ENCODE measurements at regions not wholly inside any gene's neighbourhood (a gene's known extent, or its start where the extent isn't known, plus 50 kb on each side); places are given as distances from the start of the nearest gene placed in this dataset.
"Not testable (repeated sequence)": the region's sequence is repeated elsewhere in the genome, so short reads cannot be mapped to it uniquely, and the experiment has no call there.

DNA sequence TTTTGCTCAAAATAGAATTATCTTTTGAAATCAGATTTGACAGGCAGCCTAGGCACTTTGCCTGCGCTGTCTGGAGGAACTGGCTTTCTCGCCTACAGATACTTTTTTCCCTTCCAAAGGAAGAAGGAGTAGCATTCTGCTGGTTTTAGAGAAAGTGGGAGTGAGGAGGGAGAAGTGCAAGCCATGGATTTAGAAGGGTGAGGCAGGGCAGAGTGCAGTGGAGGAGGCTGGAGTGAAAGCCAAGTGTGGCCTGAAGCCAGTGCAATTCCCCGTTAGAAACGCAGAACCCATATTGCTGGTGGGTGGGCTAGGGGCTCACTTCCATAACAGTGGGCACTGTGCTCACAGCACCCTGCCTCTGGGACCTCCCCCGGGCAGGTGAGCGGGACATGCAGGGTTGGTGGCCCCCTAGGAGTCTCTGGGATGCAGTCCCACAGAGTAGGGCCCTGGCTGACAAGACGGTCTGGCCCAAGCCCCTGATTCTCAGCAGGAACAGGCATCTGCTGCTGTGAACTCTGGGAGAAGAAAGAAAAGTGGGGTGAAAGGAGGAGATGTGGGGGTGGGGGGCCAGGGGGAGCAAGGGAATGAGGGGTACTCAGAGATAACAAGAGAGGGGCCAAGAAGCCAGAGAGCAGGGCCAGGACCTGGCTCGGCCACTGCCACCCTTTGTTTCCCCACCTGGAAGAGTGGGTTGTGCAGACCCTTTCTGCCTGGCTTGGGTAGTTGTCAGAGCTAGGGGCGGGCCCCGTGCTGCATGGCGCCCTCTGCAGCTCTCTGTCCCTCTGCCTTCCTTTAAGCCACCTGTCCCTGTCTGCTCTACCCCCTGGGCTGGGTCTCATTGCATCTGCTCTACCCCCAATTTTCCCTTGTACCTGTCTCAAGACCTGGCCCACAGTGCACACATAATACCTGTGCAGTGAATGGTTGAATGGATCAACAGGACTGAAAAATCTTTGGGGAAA lies 273.5 kb upstream of the HS6ST1 start:
- 83 to 84% methylated on average over 11 of the region's 11 CpGs for WGBS, 2 experiments
- Histone ChIP-seq H3K4me3 (ENCODE audit: insufficient read depth, low read depth, low read length) (no peak overlapping the region), H3K36me3 (ENCODE audit: control insufficient read depth, insufficient read depth, low read length) (no peaks in the 10 kb centered on the region), H3K27ac (ENCODE audit: insufficient read depth, low read depth, low read length, poor library complexity, severe bottlenecking) (no peak overlapping the region), H3K4me1 (ENCODE audit: control insufficient read depth, insufficient read depth, low read length) (peaks cover 14% of the 10 kb centered on the region), H3K27me3 (ENCODE audit: control insufficient read depth, insufficient read depth, low read length, poor library complexity, severe bottlenecking) (no peaks in the 10 kb centered on the region), H3K9me3 (ENCODE audit: control insufficient read depth, low read length) (no peaks in the 10 kb centered on the region)

DNA sequence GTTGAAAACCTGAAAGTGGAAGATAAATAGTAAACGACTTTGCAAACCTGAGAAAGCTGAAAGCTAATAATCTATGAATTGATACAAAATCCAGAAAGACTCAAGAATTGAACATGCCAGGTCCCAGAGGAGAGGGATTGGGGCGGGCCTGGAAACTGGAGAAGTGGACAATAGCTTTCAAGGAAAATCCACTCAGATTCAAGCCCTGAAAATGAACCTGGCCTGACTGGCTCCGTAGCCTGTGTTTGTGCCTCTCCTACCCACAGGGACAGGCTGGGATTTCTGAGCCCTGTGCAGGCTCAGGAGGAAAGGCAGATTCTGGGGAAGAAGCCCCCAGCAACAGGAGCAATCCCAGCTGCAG lies 274.8 kb upstream of the HS6ST1 start:
- 93 to 94% methylated on average over 3 of the region's 3 CpGs for WGBS, 2 experiments
- Histone ChIP-seq H3K27me3 (ENCODE audit: control insufficient read depth, insufficient read depth, low read length, poor library complexity, severe bottlenecking) (no peaks in the 10 kb centered on the region), H3K4me1 (ENCODE audit: control insufficient read depth, insufficient read depth, low read length) (peaks cover 14% of the 10 kb centered on the region), H3K36me3 (ENCODE audit: control insufficient read depth, insufficient read depth, low read length) (no peaks in the 10 kb centered on the region), H3K4me3 (ENCODE audit: insufficient read depth, low read depth, low read length) (no peak overlapping the region), H3K9me3 (ENCODE audit: control insufficient read depth, low read length) (no peaks in the 10 kb centered on the region), H3K27ac (ENCODE audit: insufficient read depth, low read depth, low read length, poor library complexity, severe bottlenecking) (no peak overlapping the region)

DNA sequence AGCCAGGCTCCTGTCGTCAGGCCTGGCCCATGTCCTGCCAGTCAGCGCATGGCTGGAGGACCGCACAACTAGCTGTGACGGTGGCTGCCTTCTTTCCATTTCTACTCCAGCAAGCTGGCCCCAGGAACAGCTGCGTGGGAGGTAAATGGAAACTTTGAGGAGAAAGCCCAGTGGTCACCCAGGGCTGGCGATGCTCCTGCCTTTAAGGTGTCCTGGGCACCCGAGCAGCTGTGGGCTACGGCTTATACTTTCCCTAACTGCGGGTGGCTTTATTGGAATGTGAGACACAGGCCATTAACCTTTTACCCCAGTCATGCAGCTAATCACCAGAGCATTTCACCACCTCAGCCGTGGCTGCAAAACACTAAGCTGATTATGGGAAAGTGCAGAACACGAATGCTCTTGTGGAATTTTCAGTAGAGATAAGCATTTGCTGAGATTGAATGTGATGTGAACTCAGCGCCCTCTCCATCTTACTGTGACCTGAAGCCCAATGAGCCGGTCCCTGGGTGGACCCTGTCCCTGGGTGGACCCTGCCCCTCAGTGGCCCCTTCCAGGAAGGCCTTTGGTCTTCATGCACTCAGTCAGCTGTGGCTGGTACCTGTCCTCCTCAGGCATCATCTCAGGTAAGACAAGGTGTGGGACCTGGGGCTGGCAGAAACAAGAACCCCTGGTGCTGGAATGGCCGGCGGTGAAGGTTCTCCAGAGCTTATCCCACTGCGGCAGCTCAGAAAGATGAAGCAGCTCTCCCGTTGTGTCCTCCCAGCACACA lies 275.4 kb upstream of the HS6ST1 start:
- H3K27me3 ChIP-seq (ENCODE audit: control insufficient read depth, insufficient read depth, low read length, poor library complexity, severe bottlenecking) = no peaks in the 10 kb centered on the region
- 90% methylated on average over 17 of the region's 17 CpGs for WGBS, 2 experiments
- H3K9me3 ChIP-seq (ENCODE audit: control insufficient read depth, low read length) = no peaks in the 10 kb centered on the region
- no peaks in the 10 kb centered on the region for H3K36me3 ChIP-seq (ENCODE audit: control insufficient read depth, insufficient read depth, low read length)
- H3K4me1 ChIP-seq (ENCODE audit: control insufficient read depth, insufficient read depth, low read length) = peaks cover 14% of the 10 kb centered on the region
- H3K4me3 ChIP-seq (ENCODE audit: insufficient read depth, low read depth, low read length) = no peak overlapping the region
- no peak overlapping the region for H3K27ac ChIP-seq (ENCODE audit: insufficient read depth, low read depth, low read length, poor library complexity, severe bottlenecking)

DNA sequence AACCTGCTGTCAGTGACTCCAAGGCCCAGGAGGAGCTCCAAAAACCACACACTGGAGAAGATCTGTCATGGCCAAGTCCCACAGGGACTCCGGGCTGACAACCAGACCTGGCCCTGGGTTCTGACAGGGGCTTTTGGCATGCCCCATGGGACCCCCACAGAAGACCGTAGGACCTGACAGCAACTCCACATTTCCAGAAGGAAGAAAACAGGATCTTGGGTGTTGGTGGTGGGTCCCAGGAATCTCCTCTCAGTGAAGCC lies 275.9 kb upstream of the HS6ST1 start:
- Histone ChIP-seq H3K4me3 (ENCODE audit: insufficient read depth, low read depth, low read length) (no peak overlapping the region), H3K9me3 (ENCODE audit: control insufficient read depth, low read length) (no peaks in the 10 kb centered on the region), H3K4me1 (ENCODE audit: control insufficient read depth, insufficient read depth, low read length) (peaks cover 14% of the 10 kb centered on the region), H3K36me3 (ENCODE audit: control insufficient read depth, insufficient read depth, low read length) (no peaks in the 10 kb centered on the region), H3K27me3 (ENCODE audit: control insufficient read depth, insufficient read depth, low read length, poor library complexity, severe bottlenecking) (no peaks in the 10 kb centered on the region), H3K27ac (ENCODE audit: insufficient read depth, low read depth, low read length, poor library complexity, severe bottlenecking) (no peak overlapping the region)
- 94 to 98% methylated on average over 2 of the region's 2 CpGs for WGBS, 2 experiments

DNA sequence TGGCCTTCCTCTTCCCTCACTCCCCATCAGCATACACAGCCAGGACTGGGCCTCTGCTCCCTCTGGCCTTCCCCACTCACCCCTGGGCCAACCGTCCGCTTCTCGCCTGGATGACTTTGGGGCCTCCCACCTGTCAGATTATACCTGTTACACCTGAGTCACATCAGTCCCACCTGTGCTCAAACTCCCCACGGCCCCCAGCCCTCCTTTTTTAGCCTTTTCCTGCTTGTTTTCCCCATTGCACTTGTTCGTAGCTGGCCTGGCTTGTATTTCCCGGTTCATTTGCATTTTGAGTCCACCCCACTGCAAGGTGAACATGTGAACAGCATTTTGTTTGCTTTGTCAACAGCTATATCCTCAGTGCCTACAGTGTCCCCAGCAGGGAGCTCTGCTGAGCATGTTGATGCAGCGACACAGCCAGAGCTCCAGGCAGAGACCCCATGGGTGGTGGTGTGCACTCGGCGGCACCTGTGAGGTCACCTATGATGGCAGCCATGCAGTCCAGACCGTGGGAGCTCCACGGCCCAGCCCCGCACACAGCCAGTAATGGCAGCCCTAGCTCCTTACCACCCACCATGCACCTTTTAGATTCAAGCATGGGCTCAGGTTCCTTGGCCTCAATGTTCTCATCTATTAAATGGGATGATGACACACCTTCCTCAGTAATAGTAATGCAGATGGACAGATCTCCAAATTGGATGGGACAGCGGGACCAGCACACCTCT lies 276.4 kb upstream of the HS6ST1 start:
- H3K27me3 ChIP-seq (ENCODE audit: control insufficient read depth, insufficient read depth, low read length, poor library complexity, severe bottlenecking) = no peaks in the 10 kb centered on the region
- no peaks in the 10 kb centered on the region for H3K36me3 ChIP-seq (ENCODE audit: control insufficient read depth, insufficient read depth, low read length)
- H3K27ac ChIP-seq (ENCODE audit: insufficient read depth, low read depth, low read length, poor library complexity, severe bottlenecking) = no peak overlapping the region
- H3K4me3 ChIP-seq (ENCODE audit: insufficient read depth, low read depth, low read length) = no peak overlapping the region
- H3K9me3 ChIP-seq (ENCODE audit: control insufficient read depth, low read length) = no peaks in the 10 kb centered on the region
- WGBS, 2 experiments = 91 to 92% methylated on average over 13 of the region's 13 CpGs
- peaks cover 14% of the 10 kb centered on the region for H3K4me1 ChIP-seq (ENCODE audit: control insufficient read depth, insufficient read depth, low read length)

DNA sequence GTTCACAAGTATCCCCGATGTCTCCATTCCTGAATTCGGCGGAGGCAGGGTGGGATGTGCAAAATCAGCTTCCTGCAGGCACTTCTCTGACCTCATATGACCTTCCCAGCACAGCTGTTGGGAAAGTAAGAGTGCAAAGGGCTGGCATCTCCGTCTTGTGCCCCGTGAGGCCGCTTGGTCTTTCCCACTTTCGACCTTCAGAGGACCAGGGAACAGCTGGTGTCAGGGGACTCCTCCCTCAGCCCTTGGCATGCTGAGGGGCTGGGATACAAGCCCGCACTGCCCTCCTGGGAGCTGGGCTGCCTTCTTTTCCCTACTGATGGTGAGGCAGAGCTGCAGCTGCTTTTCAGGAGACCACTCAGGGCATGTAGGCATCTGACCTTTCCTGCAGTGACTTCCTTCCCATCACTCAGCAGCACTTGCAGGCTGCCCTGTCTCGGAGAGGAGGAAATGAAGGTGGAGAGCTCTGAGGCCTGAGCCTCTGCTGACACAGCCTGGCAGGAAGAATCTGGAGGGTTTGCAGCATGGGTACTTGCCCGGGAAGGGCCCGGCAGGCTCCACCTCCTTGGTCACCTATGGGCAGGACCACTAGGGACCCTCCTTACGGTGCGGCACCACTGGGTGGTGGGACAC lies 277.2 kb upstream of the HS6ST1 start:
- Histone ChIP-seq H3K4me3 (ENCODE audit: insufficient read depth, low read depth, low read length) (no peak overlapping the region), H3K27me3 (ENCODE audit: control insufficient read depth, insufficient read depth, low read length, poor library complexity, severe bottlenecking) (no peaks in the 10 kb centered on the region), H3K36me3 (ENCODE audit: control insufficient read depth, insufficient read depth, low read length) (no peaks in the 10 kb centered on the region), H3K9me3 (ENCODE audit: control insufficient read depth, low read length) (no peaks in the 10 kb centered on the region), H3K4me1 (ENCODE audit: control insufficient read depth, insufficient read depth, low read length) (peaks cover 14% of the 10 kb centered on the region), H3K27ac (ENCODE audit: insufficient read depth, low read depth, low read length, poor library complexity, severe bottlenecking) (no peak overlapping the region)
- 92 to 94% methylated on average over 13 of the region's 13 CpGs for WGBS, 2 experiments

DNA sequence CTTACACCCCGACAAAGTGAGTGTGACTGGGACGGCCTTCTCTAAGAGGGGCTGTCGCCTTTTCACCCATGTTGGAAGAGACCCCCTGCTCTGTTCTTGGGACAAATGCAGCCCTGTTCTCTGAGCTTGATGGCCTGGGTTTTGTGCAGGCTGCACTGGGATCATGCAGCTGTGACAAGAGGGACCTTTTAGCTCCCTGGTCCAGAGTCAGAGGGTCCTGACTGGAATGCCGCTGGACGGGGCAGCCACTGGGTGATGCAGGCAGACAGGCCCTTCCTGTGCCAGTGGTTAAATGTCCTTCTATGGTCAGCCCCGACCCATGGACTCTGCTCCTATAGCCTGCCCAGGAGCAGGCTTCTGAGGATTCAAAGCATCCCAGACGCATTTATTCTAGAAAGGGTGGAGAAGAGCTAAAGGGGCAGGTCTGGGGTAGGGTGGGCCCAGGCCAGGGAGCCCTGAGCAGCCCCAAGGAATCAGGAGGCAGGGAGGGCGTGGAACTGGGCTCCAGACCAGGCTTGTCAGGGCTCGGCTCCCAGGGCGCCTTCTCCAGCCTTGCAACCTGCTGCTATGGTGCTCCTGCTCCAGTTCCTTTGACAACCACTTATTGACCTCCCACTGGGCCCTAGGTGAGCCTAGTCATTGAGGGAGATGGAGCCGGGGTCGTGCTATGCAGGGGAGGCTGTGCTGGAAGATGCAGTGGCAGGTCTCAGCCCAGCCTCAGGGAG lies 277.9 kb upstream of the HS6ST1 start:
- Histone ChIP-seq H3K4me3 (ENCODE audit: insufficient read depth, low read depth, low read length) (no peak overlapping the region), H3K4me1 (ENCODE audit: control insufficient read depth, insufficient read depth, low read length) (peaks cover 14% of the 10 kb centered on the region), H3K9me3 (ENCODE audit: control insufficient read depth, low read length) (no peaks in the 10 kb centered on the region), H3K36me3 (ENCODE audit: control insufficient read depth, insufficient read depth, low read length) (no peaks in the 10 kb centered on the region), H3K27me3 (ENCODE audit: control insufficient read depth, insufficient read depth, low read length, poor library complexity, severe bottlenecking) (no peaks in the 10 kb centered on the region), H3K27ac (ENCODE audit: insufficient read depth, low read depth, low read length, poor library complexity, severe bottlenecking) (no peak overlapping the region)
- WGBS, 2 experiments = 92% methylated on average over 12 of the region's 12 CpGs

DNA sequence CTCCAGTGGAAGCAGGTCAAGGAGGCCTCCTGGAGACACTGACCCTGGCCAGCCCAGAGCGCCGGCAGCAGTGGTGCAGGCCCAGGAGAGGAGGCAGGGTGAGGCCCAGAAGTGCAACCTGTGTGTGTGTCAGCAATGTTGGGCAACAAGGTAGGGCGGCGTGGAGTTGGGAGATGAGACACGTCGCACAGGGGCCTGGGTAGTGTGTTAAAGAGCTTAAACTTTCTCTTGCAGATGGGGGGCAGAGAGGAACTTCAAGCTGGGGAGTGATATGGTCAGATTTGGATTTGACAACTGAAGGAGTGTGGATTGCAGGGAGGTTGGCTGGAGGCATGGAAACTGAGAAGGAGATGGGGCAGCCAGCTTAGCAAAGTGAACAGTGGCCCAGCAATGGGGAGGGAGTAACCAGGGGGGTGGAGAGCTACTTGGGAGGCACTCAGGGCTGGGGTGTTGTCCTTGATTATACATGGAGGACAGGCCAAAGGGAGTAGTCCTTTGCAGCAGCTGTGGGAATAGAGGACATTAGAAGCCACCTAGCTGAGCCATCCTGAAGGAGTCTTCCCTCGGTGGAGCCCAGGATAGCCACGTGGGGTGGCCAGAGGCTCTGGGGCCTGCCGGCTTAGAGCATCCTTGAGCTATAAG lies 278.6 kb upstream of the HS6ST1 start:
- Histone ChIP-seq H3K27me3 (ENCODE audit: control insufficient read depth, insufficient read depth, low read length, poor library complexity, severe bottlenecking) (no peaks in the 10 kb centered on the region), H3K4me3 (ENCODE audit: insufficient read depth, low read depth, low read length) (no peak overlapping the region), H3K4me1 (ENCODE audit: control insufficient read depth, insufficient read depth, low read length) (peaks cover 14% of the 10 kb centered on the region), H3K27ac (ENCODE audit: insufficient read depth, low read depth, low read length, poor library complexity, severe bottlenecking) (no peak overlapping the region), H3K9me3 (ENCODE audit: control insufficient read depth, low read length) (no peaks in the 10 kb centered on the region), H3K36me3 (ENCODE audit: control insufficient read depth, insufficient read depth, low read length) (no peaks in the 10 kb centered on the region)
- 83 to 84% methylated on average over 9 of the region's 9 CpGs for WGBS, 2 experiments

DNA sequence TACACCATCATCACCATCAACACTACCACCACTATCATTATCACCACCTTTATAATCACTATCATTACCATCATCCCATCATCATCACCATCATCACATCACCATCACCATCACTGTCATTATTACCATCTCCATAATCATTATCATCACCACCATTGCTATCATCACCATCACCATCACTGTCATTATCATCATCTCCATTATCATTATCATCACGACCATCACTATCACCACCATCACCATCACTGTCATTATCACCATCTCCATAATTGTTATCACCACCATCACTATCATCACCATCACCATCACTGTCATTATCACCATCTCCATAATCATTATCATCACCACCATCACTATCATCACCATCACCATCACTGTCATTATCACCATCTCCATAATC lies 279.6 kb upstream of the HS6ST1 start:
- H3K4me1 ChIP-seq (ENCODE audit: control insufficient read depth, insufficient read depth, low read length) = peaks cover 14% of the 10 kb centered on the region
- H3K4me3 ChIP-seq (ENCODE audit: insufficient read depth, low read depth, low read length); H3K27ac ChIP-seq (ENCODE audit: insufficient read depth, low read depth, low read length, poor library complexity, severe bottlenecking); H3K36me3 ChIP-seq (ENCODE audit: control insufficient read depth, insufficient read depth, low read length); H3K27me3 ChIP-seq (ENCODE audit: control insufficient read depth, insufficient read depth, low read length, poor library complexity, severe bottlenecking); H3K9me3 ChIP-seq (ENCODE audit: control insufficient read depth, low read length): not testable (repeated sequence)
- 90 to 92% methylated on average over 1 of the region's 1 CpG for WGBS, 2 experiments
